IMR-90 (cell line): ENCODE measurements at regions not wholly inside any gene's neighbourhood (a gene's known extent, or its start where the extent isn't known, plus 50 kb on each side); places are given as distances from the start of the nearest gene placed in this dataset.

Experiments
- CEBPB ChIP-seq: IDR thresholded peaks from 2 replicates; pipeline ENCODE4 v1.6.1; 2012; ENCODE audit warnings: low read depth, low read length, improper control_type of control experiment
- ELK1 ChIP-seq: fragments of 150-350 bp; IDR thresholded peaks from 2 replicates; pipeline ENCODE4 v1.6.1; 2016; ENCODE audit warnings: low read depth, mild to moderate bottlenecking, low read length, moderate library complexity, borderline replicate concordance
- FOS ChIP-seq: fragments of 150-350 bp; IDR thresholded peaks from 2 replicates; pipeline ENCODE4 v1.6.1; 2016; ENCODE audit warnings: low read depth, low read length
- MAFK ChIP-seq: IDR thresholded peaks from 2 replicates; pipeline ENCODE4 v1.6.1; 2012; ENCODE audit warnings: low read depth, low read length, improper control_type of control experiment
- MXI1 ChIP-seq: IDR thresholded peaks from 2 replicates; pipeline ENCODE4 v1.6.1; 2012; ENCODE audit warnings: low read depth, mild to moderate bottlenecking, low read length, moderate library complexity, borderline replicate concordance
- POLR2A ChIP-seq: IDR thresholded peaks from 2 replicates; pipeline ENCODE4 v1.6.1; 2012; ENCODE audit warnings: mild to moderate bottlenecking, low read depth, low read length
- RAD21 ChIP-seq: IDR thresholded peaks from 2 replicates; pipeline ENCODE4 v1.6.1; 2012; ENCODE audit warnings: low read length, improper control_type of control experiment
- RCOR1 ChIP-seq: IDR thresholded peaks from 2 replicates; pipeline ENCODE4 v1.6.1; 2012; ENCODE audit warnings: mild to moderate bottlenecking, low read length, improper control_type of control experiment; ENCODE audit not compliant: insufficient replicate concordance
- RFX5 ChIP-seq: IDR thresholded peaks from 2 replicates; pipeline ENCODE4 v1.8.0; 2012; ENCODE audit warnings: low read depth, mild to moderate bottlenecking, low read length, moderate library complexity
- SMC3 ChIP-seq: fragments of 150-350 bp; IDR thresholded peaks from 2 replicates; pipeline ENCODE4 v1.6.1; 2016; ENCODE audit warnings: low read depth, mild to moderate bottlenecking, antibody characterized with exemption, low read length, moderate library complexity
- TF ChIP-seq, protein P1 (sequence below): conservative IDR thresholded peaks from 2 replicates; pipeline ENCODE4 v1.5.1; 2012; ENCODE audit warnings: mild to moderate bottlenecking, low read depth, low read length, improper control_type of control experiment
- TF ChIP-seq, protein P2 (sequence below): fragments of 150-350 bp; IDR thresholded peaks from 2 replicates; pipeline ENCODE4 v1.6.1; 2017; ENCODE audit warnings: mild to moderate bottlenecking, antibody characterized with exemption, low read length, low read depth

DNA sequence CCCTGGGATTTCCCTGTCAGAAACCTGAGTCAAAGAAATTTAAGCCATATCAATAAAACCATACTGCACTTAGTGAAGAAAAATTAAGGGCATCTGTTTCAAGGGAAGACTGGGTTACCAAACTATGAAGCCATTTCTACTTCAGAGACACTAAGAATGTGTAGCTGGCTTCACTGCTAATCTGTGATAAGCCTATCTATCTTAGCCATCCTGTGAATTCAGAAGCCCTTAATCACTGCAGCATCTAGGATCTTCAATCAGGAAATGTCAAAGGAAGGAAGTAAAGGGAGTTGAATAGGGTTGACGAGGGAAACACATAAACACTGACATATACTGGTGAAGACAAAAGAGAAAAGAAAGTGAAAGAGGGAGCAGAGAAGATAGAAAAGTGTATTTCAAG is 777.6 kb upstream of the DIAPH2 start:
- TF ChIP-seq, protein P1, sequence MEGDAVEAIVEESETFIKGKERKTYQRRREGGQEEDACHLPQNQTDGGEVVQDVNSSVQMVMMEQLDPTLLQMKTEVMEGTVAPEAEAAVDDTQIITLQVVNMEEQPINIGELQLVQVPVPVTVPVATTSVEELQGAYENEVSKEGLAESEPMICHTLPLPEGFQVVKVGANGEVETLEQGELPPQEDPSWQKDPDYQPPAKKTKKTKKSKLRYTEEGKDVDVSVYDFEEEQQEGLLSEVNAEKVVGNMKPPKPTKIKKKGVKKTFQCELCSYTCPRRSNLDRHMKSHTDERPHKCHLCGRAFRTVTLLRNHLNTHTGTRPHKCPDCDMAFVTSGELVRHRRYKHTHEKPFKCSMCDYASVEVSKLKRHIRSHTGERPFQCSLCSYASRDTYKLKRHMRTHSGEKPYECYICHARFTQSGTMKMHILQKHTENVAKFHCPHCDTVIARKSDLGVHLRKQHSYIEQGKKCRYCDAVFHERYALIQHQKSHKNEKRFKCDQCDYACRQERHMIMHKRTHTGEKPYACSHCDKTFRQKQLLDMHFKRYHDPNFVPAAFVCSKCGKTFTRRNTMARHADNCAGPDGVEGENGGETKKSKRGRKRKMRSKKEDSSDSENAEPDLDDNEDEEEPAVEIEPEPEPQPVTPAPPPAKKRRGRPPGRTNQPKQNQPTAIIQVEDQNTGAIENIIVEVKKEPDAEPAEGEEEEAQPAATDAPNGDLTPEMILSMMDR: no peak
- TF ChIP-seq POLR2A (no peak), CEBPB (no peak), MAFK (no peak), ELK1 (no peak), RCOR1 (no peak), MXI1 (no peak), RAD21 (no peak), FOS (no peak), RFX5 (no peak), SMC3 (no peak)
- TF ChIP-seq, protein P2, sequence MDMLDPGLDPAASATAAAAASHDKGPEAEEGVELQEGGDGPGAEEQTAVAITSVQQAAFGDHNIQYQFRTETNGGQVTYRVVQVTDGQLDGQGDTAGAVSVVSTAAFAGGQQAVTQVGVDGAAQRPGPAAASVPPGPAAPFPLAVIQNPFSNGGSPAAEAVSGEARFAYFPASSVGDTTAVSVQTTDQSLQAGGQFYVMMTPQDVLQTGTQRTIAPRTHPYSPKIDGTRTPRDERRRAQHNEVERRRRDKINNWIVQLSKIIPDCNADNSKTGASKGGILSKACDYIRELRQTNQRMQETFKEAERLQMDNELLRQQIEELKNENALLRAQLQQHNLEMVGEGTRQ: no peak
